Colonic mucosa (tissue), 4 donors: ENCODE measurements at regions not wholly inside any gene's neighbourhood (a gene's known extent, or its start where the extent isn't known, plus 50 kb on each side); places are given as distances from the start of the nearest gene placed in this dataset.

Experiments used
- DNase-seq: peaks from one replicate; pipeline ENCODE4 v3.0.0-alpha.2; 2020
- H3K27ac ChIP-seq: fragments of 200-600 bp; one replicate; pipeline ENCODE4 v1.8.0; 2021
- H3K27me3 ChIP-seq: fragments of 200-600 bp; one replicate; pipeline ENCODE4 v1.8.0; 2021
- H3K36me3 ChIP-seq: fragments of 200-600 bp; one replicate; pipeline ENCODE4 v1.8.0; 2021
- H3K4me1 ChIP-seq: fragments of 200-600 bp; one replicate; pipeline ENCODE4 v1.8.0; 2021; ENCODE audit warnings: mild to moderate bottlenecking
- H3K4me3 ChIP-seq: fragments of 200-600 bp; one replicate; pipeline ENCODE4 v1.8.0; 2021
- H3K9ac ChIP-seq, 2 donors: one replicate each; pipeline ENCODE4 v1.7.0; 2013; ENCODE audit warnings: control low read depth in 2 of 2, low read depth in 2 of 2, low read length in 2 of 2
- H3K9me3 ChIP-seq: fragments of 200-600 bp; one replicate; pipeline ENCODE4 v1.8.0; 2021
- CTCF ChIP-seq: fragments of 200-600 bp; IDR thresholded peaks from one replicate; pipeline ENCODE4 v1.8.0; 2022; ENCODE audit warnings: antibody characterized with exemption, mild to moderate bottlenecking
- intact Hi-C: fragments of 100-400 bp; cut with DNase I; formaldehyde crosslinking; loops from one replicate; pipeline ENCODE4 v1.14.1; 2022
- donor health status: healthy.
- donor health status: DM: no; HTN: no; CAD: no.
- donor health status: DM: no; HTN: no; CAD: no.

- no peaks in the 10 kb centered on the region for H3K36me3 ChIP-seq
- H3K27me3 ChIP-seq, result no peaks in the 10 kb centered on the region
- DNase-seq, result no peak
- no peaks in the 10 kb centered on the region for H3K4me1 ChIP-seq
- H3K9me3 ChIP-seq, result no peaks in the 10 kb centered on the region
- H3K4me3 ChIP-seq, result no peak overlapping the region
- intact Hi-C loops, result no loop called here
- H3K27ac ChIP-seq, result no peak overlapping the region
- no peak for TF ChIP-seq CTCF
- no peak overlapping the region for H3K9ac ChIP-seq
Measured at GRCh38 chr3:146685050-146685814, 80.1 kb upstream of the PLSCR5 start.

GRCh38 chr3:146682171-146682570 is 77.0 kb upstream of the PLSCR5 start:
- H3K9ac ChIP-seq, result no peak overlapping the region
- no peaks in the 10 kb centered on the region for H3K27me3 ChIP-seq
- H3K4me3 ChIP-seq, result no peak overlapping the region
- intact Hi-C loops, result no loop called here
- TF ChIP-seq CTCF, result no peak
- H3K4me1 ChIP-seq, result no peaks in the 10 kb centered on the region
- no peak overlapping the region for H3K27ac ChIP-seq
- DNase-seq, result no peak
- no peaks in the 10 kb centered on the region for H3K36me3 ChIP-seq
- no peaks in the 10 kb centered on the region for H3K9me3 ChIP-seq

DNA sequence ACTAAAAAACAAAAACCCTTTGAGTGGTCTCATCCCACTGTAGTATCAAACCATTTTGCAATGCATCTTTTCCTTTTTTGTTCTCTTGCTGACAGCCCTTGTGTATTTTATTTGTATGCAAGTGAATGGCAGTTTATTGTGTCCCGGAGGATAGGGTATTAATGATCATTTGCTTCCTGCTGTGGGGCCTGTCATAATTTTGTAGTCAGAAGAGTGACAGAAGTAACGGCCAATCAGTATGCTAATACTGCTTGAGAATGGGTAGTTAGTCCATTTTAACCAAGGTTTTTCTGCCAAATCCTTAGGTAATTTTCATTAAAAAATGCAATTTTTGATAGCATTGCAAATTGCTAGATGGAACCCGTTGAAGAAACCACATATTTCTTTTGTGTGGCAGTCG is 75.5 kb upstream of the PLSCR5 start:
- H3K27ac ChIP-seq, result no peak overlapping the region
- no peaks in the 10 kb centered on the region for H3K4me1 ChIP-seq
- H3K4me3 ChIP-seq, result no peak overlapping the region
- no peak for TF ChIP-seq CTCF
- H3K9me3 ChIP-seq, result no peaks in the 10 kb centered on the region
- no peak for DNase-seq
- no peaks in the 10 kb centered on the region for H3K27me3 ChIP-seq
- no peak overlapping the region for H3K9ac ChIP-seq
- no peaks in the 10 kb centered on the region for H3K36me3 ChIP-seq
- intact Hi-C loops, result no loop called here

DNA sequence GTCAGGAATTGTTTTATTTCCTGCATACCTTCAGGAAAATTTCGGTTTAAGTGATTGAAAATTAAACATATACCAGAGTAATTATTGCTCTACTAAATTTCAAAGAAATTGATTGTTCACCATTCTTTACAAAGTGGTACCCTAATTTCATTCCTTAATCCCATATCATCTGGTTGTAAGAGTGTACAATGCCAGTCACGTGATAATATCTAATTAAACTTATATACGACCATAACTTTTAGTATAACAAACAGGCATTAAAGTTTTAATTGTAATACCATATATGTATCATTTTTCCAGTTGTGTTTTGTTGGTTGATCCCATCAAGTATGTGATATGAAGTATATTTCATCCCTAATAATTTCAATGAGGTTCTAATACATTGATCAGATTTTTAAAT is 74.8 kb upstream of the PLSCR5 start:
- no peak for DNase-seq
- Histone ChIP-seq H3K27me3 (no peaks in the 10 kb centered on the region), H3K9ac (no peak overlapping the region), H3K4me1 (no peaks in the 10 kb centered on the region), H3K4me3 (no peak overlapping the region), H3K9me3 (no peaks in the 10 kb centered on the region), H3K36me3 (no peaks in the 10 kb centered on the region), H3K27ac (no peak overlapping the region)
- no peak for TF ChIP-seq CTCF
- intact Hi-C loops, result no loop called here

DNA sequence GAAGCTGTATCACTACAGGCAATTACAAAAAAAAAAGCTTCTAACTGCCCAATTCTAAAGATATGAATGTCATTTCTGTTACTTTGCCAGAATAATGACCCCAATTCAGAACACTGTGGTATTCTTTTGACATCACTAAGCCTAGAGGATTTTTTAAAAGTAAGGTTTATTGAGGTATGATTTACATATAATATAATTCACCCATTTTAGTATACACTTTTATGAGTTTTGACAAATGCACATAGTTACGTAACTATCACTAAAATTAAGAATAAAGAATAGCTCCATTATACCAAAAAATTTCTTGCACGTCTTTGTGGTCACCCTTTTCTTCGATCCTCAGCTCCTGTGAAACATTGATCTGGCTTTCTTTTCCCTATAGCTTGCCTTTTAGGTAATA is 74.0 kb upstream of the PLSCR5 start:
- H3K9ac ChIP-seq, result no peak overlapping the region
- no peak for TF ChIP-seq CTCF
- no peak overlapping the region for H3K27ac ChIP-seq
- no peaks in the 10 kb centered on the region for H3K27me3 ChIP-seq
- no peak for DNase-seq
- H3K4me3 ChIP-seq, result no peak overlapping the region
- H3K36me3 ChIP-seq, result no peaks in the 10 kb centered on the region
- H3K9me3 ChIP-seq, result no peaks in the 10 kb centered on the region
- no peaks in the 10 kb centered on the region for H3K4me1 ChIP-seq
- intact Hi-C loops, result no loop called here
